ENCODE measurements at regions not wholly inside any gene's neighbourhood (a gene's known extent, or its start where the extent isn't known, plus 50 kb on each side); places are given as distances from the start of the nearest gene placed in this dataset.

- Histone ChIP-seq H3K4me1 (no peaks in the 10 kb centered on the region), H3K27me3 (no peaks in the 10 kb centered on the region), H3K9me3 (no peaks in the 10 kb centered on the region), H3K4me3 (no peak overlapping the region), H3K36me3 (no peaks in the 10 kb centered on the region), H3K27ac (no peak overlapping the region)
- intact Hi-C loops (cut with DNase I; ENCODE audit: low total_unique reads), result no loop called here
- TF ChIP-seq POLR2A (IDR thresholded peaks at IDR 0.05) (no peak), POLR2AphosphoS5 (IDR thresholded peaks at IDR 0.05) (no peak), CTCF (IDR thresholded peaks at IDR 0.05) (no peak)
- DNase-seq (ENCODE audit: low spot score in 2 of 2), result no peak
Observed at GRCh38 chr12:24541193-24541871, 407.6 kb downstream of the BCAT1 start.

- no peak for TF ChIP-seq CTCF (IDR thresholded peaks at IDR 0.05)
- no peak for TF ChIP-seq POLR2AphosphoS5 (IDR thresholded peaks at IDR 0.05)
- no peak for TF ChIP-seq POLR2A (IDR thresholded peaks at IDR 0.05)
- Histone ChIP-seq H3K9me3 (no peaks in the 10 kb centered on the region), H3K27ac (no peak overlapping the region), H3K4me1 (no peaks in the 10 kb centered on the region), H3K36me3 (no peaks in the 10 kb centered on the region), H3K4me3 (no peak overlapping the region), H3K27me3 (no peaks in the 10 kb centered on the region)
- DNase-seq (ENCODE audit: low spot score in 2 of 2), result no peak
- intact Hi-C loops (cut with DNase I; ENCODE audit: low total_unique reads), result no loop called here
Observed at GRCh38 chr12:24539646-24540045, 409.3 kb downstream of the BCAT1 start.

GRCh38 chr12:24537083-24537860, 411.6 kb downstream of the BCAT1 start:
- no peaks in the 10 kb centered on the region for H3K27me3 ChIP-seq
- TF ChIP-seq POLR2A (IDR thresholded peaks at IDR 0.05) (no peak), CTCF (IDR thresholded peaks at IDR 0.05) (no peak), POLR2AphosphoS5 (IDR thresholded peaks at IDR 0.05) (no peak)
- peak overlapping the region in 1 of 2 donors; percentile 84 for H3K27ac ChIP-seq
- intact Hi-C loops (cut with DNase I; ENCODE audit: low total_unique reads), result no loop called here
- H3K9me3 ChIP-seq, result no peaks in the 10 kb centered on the region
- H3K36me3 ChIP-seq, result no peaks in the 10 kb centered on the region
- DNase-seq (ENCODE audit: low spot score in 2 of 2), result no peak
- H3K4me1 ChIP-seq, result no peaks in the 10 kb centered on the region
- H3K4me3 ChIP-seq, result peak overlapping the region in 1 of 3 donors; percentile 8

- peak overlapping the region; percentile 8 to 84 for H3K27ac ChIP-seq
- H3K4me3 ChIP-seq, result peak overlapping the region in 1 of 3 donors; percentile 19
- intact Hi-C loops (cut with DNase I; ENCODE audit: low total_unique reads), result no loop called here
- DNase-seq (ENCODE audit: low spot score in 2 of 2), result no peak
- H3K9me3 ChIP-seq, result no peaks in the 10 kb centered on the region
- no peaks in the 10 kb centered on the region for H3K4me1 ChIP-seq
- H3K36me3 ChIP-seq, result no peaks in the 10 kb centered on the region
- TF ChIP-seq POLR2AphosphoS5 (IDR thresholded peaks at IDR 0.05) (no peak), CTCF (IDR thresholded peaks at IDR 0.05) (no peak), POLR2A (IDR thresholded peaks at IDR 0.05) (no peak)
- H3K27me3 ChIP-seq, result no peaks in the 10 kb centered on the region
Observed at GRCh38 chr12:24535334-24536069, 413.4 kb downstream of the BCAT1 start.

All from breast epithelium (tissue), 4 donors.